ENCODE measurements at regions not wholly inside any gene's neighbourhood (a gene's known extent, or its start where the extent isn't known, plus 50 kb on each side); places are given as distances from the start of the nearest gene placed in this dataset.

DNA sequence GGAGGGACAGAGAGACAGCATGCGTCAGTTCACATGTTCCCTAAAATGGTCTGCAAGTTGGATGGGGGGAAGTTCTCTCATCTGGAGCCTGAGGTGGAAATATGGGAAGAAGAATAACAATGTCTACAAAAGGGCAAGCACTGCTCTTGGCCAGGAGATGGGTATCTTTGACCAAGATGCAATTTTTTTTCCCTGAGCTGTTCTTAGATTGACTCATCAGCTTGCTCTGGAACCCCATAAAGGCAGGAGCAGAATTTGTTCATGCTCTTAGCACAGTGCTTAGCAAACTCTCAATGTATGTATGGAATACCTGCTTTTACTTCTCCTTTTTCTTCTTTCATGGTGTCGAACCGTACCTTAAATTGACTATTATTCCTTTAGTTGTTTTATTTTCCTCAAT is 90.5 kb upstream of the ZNF827 start:
- DNase-seq (ENCODE audit: low read depth, low spot score) = no peak

DNA sequence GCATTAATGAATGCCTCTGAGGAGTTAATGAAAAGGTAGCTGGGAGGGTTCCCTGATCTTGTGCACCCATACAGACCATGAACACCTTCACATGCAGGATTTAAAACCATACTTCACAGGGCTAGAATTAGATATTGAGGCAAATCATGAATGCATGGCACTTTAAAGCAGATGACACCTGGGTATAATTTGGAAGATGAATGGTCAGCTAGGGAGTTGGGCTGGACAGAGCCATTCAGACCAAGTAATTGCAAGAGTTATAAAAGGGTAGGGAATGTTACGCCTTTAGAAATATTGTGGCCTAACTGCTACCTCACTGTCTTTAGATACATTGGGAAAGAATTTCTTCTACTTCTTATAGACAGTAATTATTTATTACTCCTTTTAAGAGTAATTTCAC is 89.1 kb upstream of the ZNF827 start:
- DNase-seq (ENCODE audit: low read depth, low spot score) = no peak

DNA sequence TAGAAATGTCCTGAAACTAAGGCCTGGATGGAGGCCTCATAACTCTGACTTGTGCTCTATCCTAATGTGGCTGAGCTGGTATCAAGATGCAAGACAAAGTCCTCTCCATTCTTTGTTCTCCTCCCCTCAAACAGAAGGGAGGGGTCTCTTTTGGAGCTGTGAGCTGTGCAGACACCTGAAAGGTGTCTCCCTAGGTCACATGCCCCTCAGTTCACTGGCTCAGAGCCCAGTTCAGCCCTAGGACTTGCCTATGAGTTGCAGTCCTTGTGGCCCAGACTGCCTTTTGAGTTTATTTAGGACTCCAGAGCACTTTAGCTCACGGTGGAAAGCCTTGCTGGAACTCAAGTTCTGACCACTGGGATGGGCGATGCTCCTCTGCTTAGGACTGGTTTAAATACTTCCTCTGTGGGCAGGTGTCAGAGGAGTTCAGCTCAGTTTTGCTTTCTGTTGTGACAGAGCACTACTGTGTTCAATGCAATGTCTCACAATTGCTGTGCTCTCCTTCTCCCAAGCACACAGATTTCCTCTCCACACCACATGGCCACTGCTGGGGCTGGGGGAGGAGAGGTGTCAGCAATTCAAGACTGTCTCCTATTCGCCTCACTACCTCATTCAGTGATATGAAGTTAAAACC is 84.8 kb upstream of the ZNF827 start:
- DNase-seq (ENCODE audit: low read depth, low spot score) = no peak

DNA sequence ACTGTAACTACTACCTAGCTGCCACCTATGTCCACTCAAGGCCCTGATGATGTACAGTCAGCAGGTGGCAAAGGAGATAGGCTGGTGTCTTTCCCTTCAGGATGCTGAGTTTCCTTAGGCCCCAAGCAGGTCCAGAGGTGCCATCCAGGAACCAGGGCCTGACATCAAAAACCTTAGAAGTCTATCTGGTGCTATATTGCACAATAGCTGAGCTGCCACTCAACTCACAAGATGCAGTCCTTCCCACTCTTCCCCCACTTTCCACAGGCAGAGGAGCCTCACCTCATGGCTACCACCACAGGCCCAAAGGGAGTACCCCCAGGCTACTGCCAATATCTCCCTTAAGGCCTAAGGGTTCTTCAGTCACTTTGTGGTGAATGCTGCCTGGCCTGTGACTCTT is 83.9 kb upstream of the ZNF827 start:
- DNase-seq (ENCODE audit: low read depth, low spot score) = no peak

DNA sequence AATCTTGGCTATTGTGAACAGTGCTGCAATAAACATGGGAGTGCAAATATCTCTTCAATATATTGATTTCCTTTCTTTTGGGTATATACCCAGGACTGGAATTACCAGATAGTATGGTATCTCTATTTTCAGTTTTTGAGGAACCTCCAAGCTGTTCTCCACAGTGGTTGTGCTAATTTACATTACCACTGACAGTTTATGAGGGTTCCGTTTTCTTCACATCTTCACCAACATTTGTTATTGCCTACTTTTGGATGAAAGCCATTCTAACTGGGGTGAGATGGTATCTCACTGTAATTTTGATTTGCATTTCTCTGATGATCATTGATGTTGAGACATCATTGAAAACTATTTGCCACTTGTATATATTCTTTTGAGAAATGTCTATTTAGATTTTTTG is 79.6 kb upstream of the ZNF827 start:
- DNase-seq (ENCODE audit: low read depth, low spot score) = no peak

DNA sequence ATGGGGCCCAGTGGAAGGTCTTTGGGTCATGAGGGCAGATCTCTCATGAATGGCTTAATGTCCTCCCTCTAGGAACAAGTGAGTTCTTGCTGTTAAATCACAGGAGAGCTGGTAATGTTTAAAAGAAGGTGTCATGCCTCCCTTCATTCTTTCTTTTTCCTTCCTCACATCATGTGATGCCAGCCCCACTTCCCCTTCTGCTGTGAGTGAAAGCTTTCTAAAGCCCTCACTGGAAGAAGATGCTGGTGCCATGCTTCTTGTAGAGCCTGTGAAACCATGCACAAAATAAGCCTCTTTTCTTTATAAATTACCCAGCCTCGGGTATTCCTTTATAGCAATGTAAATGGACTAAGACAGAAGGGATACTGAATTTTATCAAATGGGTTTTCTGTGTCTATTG is 66.1 kb upstream of the ZNF827 start:
- DNase-seq (ENCODE audit: low read depth, low spot score) = no peak

DNA sequence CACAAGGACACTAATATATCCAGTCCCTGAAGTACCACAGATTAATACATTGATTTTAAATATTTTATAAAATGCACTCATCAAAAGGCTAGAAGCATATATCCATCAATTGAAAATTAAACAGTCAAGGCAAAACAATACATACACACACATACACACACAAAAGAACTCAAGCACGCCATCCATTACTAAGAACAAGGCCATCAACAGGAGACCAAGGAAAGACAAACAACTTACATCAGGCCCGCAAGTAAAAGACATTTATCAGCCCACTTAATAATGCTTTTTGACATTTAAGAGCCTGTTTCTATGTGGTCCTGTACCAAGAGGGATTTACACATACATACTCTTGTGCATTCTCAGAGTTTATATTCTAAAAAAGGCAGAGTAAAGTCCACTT is 50.0 kb upstream of the ZNF827 start:
- no peak for DNase-seq (ENCODE audit: low read depth, low spot score)

Measured in pulmonary artery endothelial cell (primary cell).